ENCODE measurements at regions not wholly inside any gene's neighbourhood (a gene's known extent, or its start where the extent isn't known, plus 50 kb on each side); places are given as distances from the start of the nearest gene placed in this dataset.

DNA sequence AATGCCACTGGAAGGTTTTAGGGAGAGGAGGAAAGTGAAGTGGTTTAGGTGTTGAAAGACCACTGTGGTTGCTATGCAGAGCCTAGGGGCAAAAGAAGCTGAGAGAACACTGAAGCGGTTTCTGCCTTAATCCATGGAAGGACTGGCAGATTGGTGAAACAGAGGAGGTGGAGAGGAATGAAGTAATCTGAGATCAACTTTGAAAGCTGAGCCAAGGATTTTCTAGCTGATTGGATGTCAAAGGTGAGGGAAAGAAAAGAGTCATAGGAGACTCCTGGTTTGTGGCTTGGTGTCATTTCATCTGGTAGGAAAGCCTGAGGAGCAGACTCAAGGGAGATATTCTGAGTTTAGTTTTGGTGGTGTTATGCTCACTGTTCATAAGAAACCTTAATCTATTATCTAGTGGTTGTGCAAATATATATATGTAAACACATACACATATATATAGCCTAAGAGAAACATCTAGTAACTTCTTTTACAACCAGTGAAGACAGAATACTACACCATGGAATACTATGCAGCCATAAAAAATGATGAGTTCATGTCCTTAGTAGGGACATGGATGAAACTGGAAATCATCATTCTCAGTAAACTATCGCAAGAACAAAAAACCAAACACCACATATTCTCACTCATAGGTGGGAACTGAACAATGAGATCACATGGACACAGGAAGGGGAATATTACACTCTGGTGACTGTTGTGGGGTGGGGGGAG is 134.1 kb upstream of the CREB1 start:
- TF ChIP-seq, protein P1, sequence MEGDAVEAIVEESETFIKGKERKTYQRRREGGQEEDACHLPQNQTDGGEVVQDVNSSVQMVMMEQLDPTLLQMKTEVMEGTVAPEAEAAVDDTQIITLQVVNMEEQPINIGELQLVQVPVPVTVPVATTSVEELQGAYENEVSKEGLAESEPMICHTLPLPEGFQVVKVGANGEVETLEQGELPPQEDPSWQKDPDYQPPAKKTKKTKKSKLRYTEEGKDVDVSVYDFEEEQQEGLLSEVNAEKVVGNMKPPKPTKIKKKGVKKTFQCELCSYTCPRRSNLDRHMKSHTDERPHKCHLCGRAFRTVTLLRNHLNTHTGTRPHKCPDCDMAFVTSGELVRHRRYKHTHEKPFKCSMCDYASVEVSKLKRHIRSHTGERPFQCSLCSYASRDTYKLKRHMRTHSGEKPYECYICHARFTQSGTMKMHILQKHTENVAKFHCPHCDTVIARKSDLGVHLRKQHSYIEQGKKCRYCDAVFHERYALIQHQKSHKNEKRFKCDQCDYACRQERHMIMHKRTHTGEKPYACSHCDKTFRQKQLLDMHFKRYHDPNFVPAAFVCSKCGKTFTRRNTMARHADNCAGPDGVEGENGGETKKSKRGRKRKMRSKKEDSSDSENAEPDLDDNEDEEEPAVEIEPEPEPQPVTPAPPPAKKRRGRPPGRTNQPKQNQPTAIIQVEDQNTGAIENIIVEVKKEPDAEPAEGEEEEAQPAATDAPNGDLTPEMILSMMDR (IDR thresholded peaks at IDR 0.05; ENCODE audit: insufficient read depth, low read length), result no peak
- TF ChIP-seq GABPA (IDR thresholded peaks at IDR 0.05; ENCODE audit: low read depth), result no peak

All from HL-60 (cell line).